ENCODE measurements at regions not wholly inside any gene's neighbourhood (a gene's known extent, or its start where the extent isn't known, plus 50 kb on each side); places are given as distances from the start of the nearest gene placed in this dataset.

DNA sequence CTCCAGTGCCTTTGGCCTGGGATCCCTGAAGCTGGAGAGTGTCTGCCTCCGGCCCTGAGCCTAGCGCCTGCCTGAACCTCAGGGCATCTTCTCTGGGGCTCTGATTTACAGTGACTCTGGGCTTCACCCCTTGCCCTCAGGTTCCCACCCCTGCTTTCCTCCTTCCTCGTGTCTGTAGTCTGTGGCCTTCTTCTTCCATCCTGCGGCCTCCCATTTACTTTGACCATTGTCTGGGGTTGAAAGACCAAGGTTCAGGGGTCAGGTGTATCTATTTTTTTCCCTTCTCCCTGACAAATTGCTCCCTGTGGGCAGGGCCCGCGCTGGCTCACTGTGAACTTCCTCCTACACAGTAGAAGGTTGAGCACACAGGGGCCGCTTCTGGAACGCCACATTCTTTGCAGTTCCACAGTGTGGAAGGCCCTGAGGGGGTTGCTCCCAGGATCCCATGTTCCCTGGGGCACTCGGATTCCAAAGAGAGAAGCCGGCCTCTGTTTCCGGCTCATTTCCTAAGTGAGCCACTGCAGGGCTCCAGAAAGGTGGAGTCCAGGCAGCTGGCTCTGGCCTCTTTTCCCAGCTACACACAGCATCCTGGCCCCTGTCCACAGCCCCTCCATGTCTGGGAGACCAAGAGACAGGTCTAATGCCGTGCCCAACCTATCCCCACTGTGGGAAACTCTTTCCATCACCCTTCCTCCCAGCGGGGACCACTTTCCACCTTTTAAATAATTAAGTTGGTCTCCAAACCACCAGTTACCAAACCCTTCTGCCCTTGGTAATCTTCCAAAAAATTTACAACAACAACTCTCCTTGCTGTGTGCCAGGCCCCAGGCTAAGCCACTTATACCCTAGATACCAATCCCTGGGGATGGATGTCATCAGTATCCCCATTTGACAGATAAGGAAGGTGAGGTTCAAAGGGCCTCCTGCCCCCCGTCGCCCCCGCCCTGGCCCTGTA, 140.3 kb upstream of the IER5L start:
- peaks cover 46 to 83% (median 69%) of the 10 kb centered on the region in 4 donors for H3K4me1 ChIP-seq
- intact Hi-C loops (cut with DNase I; ENCODE audit: low total_unique reads), result loop anchor here (10.0 kb wide), 1 partner anchor 114 kb away; no protein-coding TSS in a partner anchor
- 80 to 90% (median 81%) methylated on average over 13 to 16 of the region's 16 CpGs for WGBS, 5 donors
- peak overlapping the region in 4 of 5 donors; percentile 18 to 93 (median 88) for H3K27ac ChIP-seq
- H3K27me3 ChIP-seq, result no peaks in the 10 kb centered on the region
- TF ChIP-seq EP300 (IDR thresholded peaks at IDR 0.05) (no peak), POLR2AphosphoS5 (IDR thresholded peaks at IDR 0.05) (no peak), POLR2A (IDR thresholded peaks at IDR 0.05) (no peak)
- TF ChIP-seq, protein P1, sequence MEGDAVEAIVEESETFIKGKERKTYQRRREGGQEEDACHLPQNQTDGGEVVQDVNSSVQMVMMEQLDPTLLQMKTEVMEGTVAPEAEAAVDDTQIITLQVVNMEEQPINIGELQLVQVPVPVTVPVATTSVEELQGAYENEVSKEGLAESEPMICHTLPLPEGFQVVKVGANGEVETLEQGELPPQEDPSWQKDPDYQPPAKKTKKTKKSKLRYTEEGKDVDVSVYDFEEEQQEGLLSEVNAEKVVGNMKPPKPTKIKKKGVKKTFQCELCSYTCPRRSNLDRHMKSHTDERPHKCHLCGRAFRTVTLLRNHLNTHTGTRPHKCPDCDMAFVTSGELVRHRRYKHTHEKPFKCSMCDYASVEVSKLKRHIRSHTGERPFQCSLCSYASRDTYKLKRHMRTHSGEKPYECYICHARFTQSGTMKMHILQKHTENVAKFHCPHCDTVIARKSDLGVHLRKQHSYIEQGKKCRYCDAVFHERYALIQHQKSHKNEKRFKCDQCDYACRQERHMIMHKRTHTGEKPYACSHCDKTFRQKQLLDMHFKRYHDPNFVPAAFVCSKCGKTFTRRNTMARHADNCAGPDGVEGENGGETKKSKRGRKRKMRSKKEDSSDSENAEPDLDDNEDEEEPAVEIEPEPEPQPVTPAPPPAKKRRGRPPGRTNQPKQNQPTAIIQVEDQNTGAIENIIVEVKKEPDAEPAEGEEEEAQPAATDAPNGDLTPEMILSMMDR (IDR thresholded peaks at IDR 0.05), result no peak
- H3K9me3 ChIP-seq, result no peaks in the 10 kb centered on the region
- H3K4me3 ChIP-seq, result no peak overlapping the region
- H3K36me3 ChIP-seq, result no peaks in the 10 kb centered on the region
- DNase-seq, result peak; percentile 23 to 40

DNA sequence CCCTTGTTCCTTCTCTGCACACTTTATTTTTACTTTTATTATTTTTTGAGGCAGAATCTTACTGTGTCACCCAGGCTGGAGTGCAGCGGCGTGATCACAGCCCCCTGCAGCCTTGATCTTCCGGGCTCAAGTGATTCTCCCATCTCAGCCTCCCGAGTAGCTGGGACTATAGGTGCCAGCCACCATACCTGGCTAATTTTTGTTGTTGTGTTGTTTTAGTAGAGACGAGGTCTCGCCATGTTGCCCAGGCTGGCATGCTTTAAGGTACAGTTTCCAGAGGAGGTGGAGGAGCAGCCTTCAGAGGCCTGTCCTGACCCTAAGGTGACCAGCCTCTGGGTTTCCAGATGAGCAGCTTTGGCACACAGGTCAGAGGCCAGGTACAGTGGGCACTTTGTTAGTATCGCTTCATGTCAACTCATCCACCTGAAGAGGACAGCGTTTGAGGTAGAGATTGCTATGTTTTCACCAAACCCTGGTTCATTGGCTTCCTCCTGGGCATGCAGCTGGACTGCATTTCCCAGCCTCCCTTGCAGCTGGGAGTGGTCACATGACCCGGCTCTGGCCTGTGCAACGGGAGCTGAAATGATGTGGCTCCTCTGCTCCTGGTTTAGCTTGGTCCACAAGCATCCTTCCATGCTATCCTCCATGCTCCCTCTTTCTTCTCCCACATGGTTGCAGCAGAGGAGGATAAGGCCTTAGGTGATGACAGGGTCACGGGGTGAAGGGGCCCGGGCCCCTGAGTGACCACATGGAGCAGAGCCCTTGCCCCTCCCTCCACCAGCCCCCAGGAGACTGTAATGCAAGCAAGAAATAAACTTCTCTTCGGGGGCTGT, 139.3 kb upstream of the IER5L start:
- Histone ChIP-seq H3K4me3 (no peak overlapping the region), H3K9me3 (no peaks in the 10 kb centered on the region), H3K27ac (peak overlapping the region in 3 of 5 donors; percentile 88 to 93 (median 89)), H3K27me3 (no peaks in the 10 kb centered on the region), H3K36me3 (no peaks in the 10 kb centered on the region), H3K4me1 (peaks cover 46 to 73% (median 63%) of the 10 kb centered on the region in 4 donors)
- DNase-seq, result peak in 1 of 2 donors; percentile 73
- intact Hi-C loops (cut with DNase I; ENCODE audit: low total_unique reads), result loop anchor here (10.0 kb wide), 1 partner anchor 113 kb away; no protein-coding TSS in a partner anchor
- WGBS, 5 donors, result 75 to 78% (median 77%) methylated on average over 13 of the region's 13 CpGs
- TF ChIP-seq POLR2AphosphoS5 (IDR thresholded peaks at IDR 0.05), result no peak
- TF ChIP-seq, protein P1 (IDR thresholded peaks at IDR 0.05), result no peak
- TF ChIP-seq EP300 (IDR thresholded peaks at IDR 0.05), result no peak
- no peak for TF ChIP-seq POLR2A (IDR thresholded peaks at IDR 0.05)

DNA sequence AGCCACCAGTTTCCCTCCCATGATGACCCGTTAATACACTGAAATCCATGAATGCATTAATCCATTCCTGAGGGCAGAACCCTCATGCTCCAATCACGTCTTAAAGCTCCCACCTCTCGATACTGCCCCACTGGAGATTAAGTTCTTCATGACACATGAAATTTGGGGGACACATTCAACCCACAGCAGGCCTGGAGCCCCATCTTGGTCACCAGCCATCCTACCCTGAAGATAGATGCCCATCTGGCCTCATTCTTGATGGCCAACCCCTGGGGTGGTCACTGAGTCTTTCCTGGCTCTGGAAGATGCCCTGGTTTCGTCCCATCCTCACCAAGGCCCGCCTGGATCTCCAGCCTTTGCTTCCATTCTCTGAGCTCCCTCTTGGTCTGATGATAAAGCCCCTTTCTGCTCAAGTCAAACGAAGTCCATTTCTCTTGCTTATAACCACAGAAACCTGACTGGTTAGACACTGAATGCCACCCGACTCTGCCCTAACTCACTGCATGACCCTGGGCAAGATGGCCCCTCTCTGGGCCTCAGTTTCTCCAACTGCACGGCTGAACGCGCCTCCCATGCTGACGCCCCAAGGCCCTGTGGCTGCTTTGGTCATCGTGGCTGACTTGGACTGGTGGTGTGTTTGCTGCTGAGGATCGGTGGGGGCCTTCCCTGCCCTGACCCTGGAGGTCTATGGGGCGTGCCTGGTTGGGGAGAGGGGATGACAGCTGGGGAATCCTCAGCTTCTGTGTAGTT, 138.4 kb upstream of the IER5L start:
- H3K4me3 ChIP-seq, result no peak overlapping the region
- H3K4me1 ChIP-seq, result peaks cover 43 to 63% (median 55%) of the 10 kb centered on the region in 4 donors
- H3K9me3 ChIP-seq, result no peaks in the 10 kb centered on the region
- WGBS, 5 donors, result 86 to 92% (median 89%) methylated on average over 13 to 14 of the region's 14 CpGs
- intact Hi-C loops (cut with DNase I; ENCODE audit: low total_unique reads), result loop anchor here (10.0 kb wide), 1 partner anchor 112 kb away; no protein-coding TSS in a partner anchor
- DNase-seq, result no peak
- H3K27me3 ChIP-seq, result no peaks in the 10 kb centered on the region
- H3K27ac ChIP-seq, result peak overlapping the region in 4 of 5 donors; percentile 72 to 88 (median 77)
- TF ChIP-seq POLR2AphosphoS5 (IDR thresholded peaks at IDR 0.05) (no peak), EP300 (IDR thresholded peaks at IDR 0.05) (no peak), POLR2A (IDR thresholded peaks at IDR 0.05) (no peak)
- TF ChIP-seq, protein P1 (IDR thresholded peaks at IDR 0.05), result no peak
- H3K36me3 ChIP-seq, result no peaks in the 10 kb centered on the region
